H7 (cell line): ENCODE measurements at regions not wholly inside any gene's neighbourhood (a gene's known extent, or its start where the extent isn't known, plus 50 kb on each side); places are given as distances from the start of the nearest gene placed in this dataset.
"Not testable (repeated sequence)": the region's sequence is repeated elsewhere in the genome, so short reads cannot be mapped to it uniquely, and the experiment has no call there.

ENCODE experiments used
- DNase-seq: peaks from one replicate; pipeline ENCODE4 v3.0.0; 2012
- H3K27me3 ChIP-seq: 2 replicates; pipeline ENCODE4 v1.6.0; 2011; ENCODE audit warnings: mild to moderate bottlenecking, low read length; ENCODE audit not compliant: control insufficient read depth, insufficient read depth
- H3K36me3 ChIP-seq: replicated peaks from 2 replicates; pipeline ENCODE4 v1.5.1; 2011; ENCODE audit warnings: low read length; ENCODE audit not compliant: control insufficient read depth, insufficient read depth
- H3K4me3 ChIP-seq: 2 replicates; pipeline ENCODE4 v1.5.1; 2011; ENCODE audit warnings: low read depth, mild to moderate bottlenecking, control low read depth, low read length, moderate library complexity; ENCODE audit not compliant: insufficient read depth

- no peak for DNase-seq
- Histone ChIP-seq H3K36me3 (no peaks in the 10 kb centered on the region), H3K4me3 (no peak overlapping the region), H3K27me3 (no peaks in the 10 kb centered on the region)
These were observed 1702.6 kb upstream of the LRRTM1 start for GRCh38 chr2:82007071-82007664.

GRCh38 chr2:82005889-82006288, 1701.3 kb upstream of the LRRTM1 start:
- H3K36me3 ChIP-seq, DNase-seq, H3K4me3 ChIP-seq, H3K27me3 ChIP-seq: not testable (repeated sequence)

- no peaks in the 10 kb centered on the region for H3K27me3 ChIP-seq
- no peak for DNase-seq
- no peak overlapping the region for H3K4me3 ChIP-seq
- H3K36me3 ChIP-seq, result no peaks in the 10 kb centered on the region
These were observed 1697.1 kb upstream of the LRRTM1 start for GRCh38 chr2:82001614-82002013.

GRCh38 chr2:82000606-82001005, 1696.1 kb upstream of the LRRTM1 start:
- no peaks in the 10 kb centered on the region for H3K27me3 ChIP-seq
- DNase-seq, result no peak
- H3K36me3 ChIP-seq, result no peaks in the 10 kb centered on the region
- no peak overlapping the region for H3K4me3 ChIP-seq

GRCh38 chr2:81996332-81996731, 1691.8 kb upstream of the LRRTM1 start:
- no peak for DNase-seq
- H3K4me3 ChIP-seq, result no peak overlapping the region
- no peaks in the 10 kb centered on the region for H3K27me3 ChIP-seq
- no peaks in the 10 kb centered on the region for H3K36me3 ChIP-seq

GRCh38 chr2:81991282-81991681, 1686.7 kb upstream of the LRRTM1 start:
- DNase-seq, result no peak
- no peaks in the 10 kb centered on the region for H3K27me3 ChIP-seq
- H3K4me3 ChIP-seq, result no peak overlapping the region
- no peaks in the 10 kb centered on the region for H3K36me3 ChIP-seq

- no peaks in the 10 kb centered on the region for H3K27me3 ChIP-seq
- no peak overlapping the region for H3K4me3 ChIP-seq
- no peaks in the 10 kb centered on the region for H3K36me3 ChIP-seq
- no peak for DNase-seq
These were observed 1682.8 kb upstream of the LRRTM1 start for GRCh38 chr2:81987370-81987769.

- Histone ChIP-seq H3K4me3 (no peak overlapping the region), H3K36me3 (no peaks in the 10 kb centered on the region), H3K27me3 (no peaks in the 10 kb centered on the region)
- DNase-seq, result no peak
These were observed 1680.6 kb upstream of the LRRTM1 start for GRCh38 chr2:81984969-81985637.

GRCh38 chr2:81981585-81981984, 1677.0 kb upstream of the LRRTM1 start:
- H3K4me3 ChIP-seq, result no peak overlapping the region
- H3K27me3 ChIP-seq, result no peaks in the 10 kb centered on the region
- H3K36me3 ChIP-seq, result no peaks in the 10 kb centered on the region
- DNase-seq, result no peak

- no peak for DNase-seq
- Histone ChIP-seq H3K27me3 (no peaks in the 10 kb centered on the region), H3K4me3 (no peak overlapping the region), H3K36me3 (no peaks in the 10 kb centered on the region)
These were observed 1674.5 kb upstream of the LRRTM1 start for GRCh38 chr2:81979086-81979485.

GRCh38 chr2:81976998-81977397, 1672.4 kb upstream of the LRRTM1 start:
- no peak for DNase-seq
- no peaks in the 10 kb centered on the region for H3K27me3 ChIP-seq
- no peak overlapping the region for H3K4me3 ChIP-seq
- H3K36me3 ChIP-seq, result no peaks in the 10 kb centered on the region

- Histone ChIP-seq H3K4me3 (no peak overlapping the region), H3K36me3 (no peaks in the 10 kb centered on the region), H3K27me3 (no peaks in the 10 kb centered on the region)
- DNase-seq, result no peak
These were observed 1669.7 kb upstream of the LRRTM1 start for GRCh38 chr2:81974216-81974615.

- no peaks in the 10 kb centered on the region for H3K27me3 ChIP-seq
- DNase-seq, result no peak
- no peaks in the 10 kb centered on the region for H3K36me3 ChIP-seq
- no peak overlapping the region for H3K4me3 ChIP-seq
These were observed 1638.3 kb upstream of the LRRTM1 start for GRCh38 chr2:81942876-81943275.

GRCh38 chr2:81942136-81942680, 1637.7 kb upstream of the LRRTM1 start:
- no peaks in the 10 kb centered on the region for H3K27me3 ChIP-seq
- DNase-seq, result no peak
- no peaks in the 10 kb centered on the region for H3K36me3 ChIP-seq
- H3K4me3 ChIP-seq, result no peak overlapping the region

- DNase-seq, result no peak
- H3K36me3 ChIP-seq, result no peaks in the 10 kb centered on the region
- no peak overlapping the region for H3K4me3 ChIP-seq
- no peaks in the 10 kb centered on the region for H3K27me3 ChIP-seq
These were observed 1635.9 kb upstream of the LRRTM1 start for GRCh38 chr2:81940266-81940955.
